MM.1S (cell line): ENCODE measurements at regions not wholly inside any gene's neighbourhood (a gene's known extent, or its start where the extent isn't known, plus 50 kb on each side); places are given as distances from the start of the nearest gene placed in this dataset.

ENCODE experiments used
- EZH2 ChIP-seq: fragments of 300-600 bp; sonication (generic); optimal IDR thresholded peaks from 2 replicates; pipeline ENCODE3; 2017; ENCODE audit warnings: low read depth, mild to moderate bottlenecking, antibody characterized with exemption, low read length, mixed read lengths
- EZH2phosphoT487 ChIP-seq: fragments of 300-600 bp; sonication (generic); IDR thresholded peaks from 2 replicates; pipeline ENCODE4 v1.6.1; 2018; ENCODE audit warnings: antibody characterized with exemption, low read length
- TF ChIP-seq, protein P1 (sequence below): fragments of 300-600 bp; sonication (generic); IDR thresholded peaks from 2 replicates; pipeline ENCODE4 v1.5.1; 2016; ENCODE audit warnings: antibody characterized with exemption, low read length, mixed read lengths

GRCh38 chr14:71175491-71175890, 268.2 kb downstream of the PCNX1 start:
- TF ChIP-seq, protein P1, sequence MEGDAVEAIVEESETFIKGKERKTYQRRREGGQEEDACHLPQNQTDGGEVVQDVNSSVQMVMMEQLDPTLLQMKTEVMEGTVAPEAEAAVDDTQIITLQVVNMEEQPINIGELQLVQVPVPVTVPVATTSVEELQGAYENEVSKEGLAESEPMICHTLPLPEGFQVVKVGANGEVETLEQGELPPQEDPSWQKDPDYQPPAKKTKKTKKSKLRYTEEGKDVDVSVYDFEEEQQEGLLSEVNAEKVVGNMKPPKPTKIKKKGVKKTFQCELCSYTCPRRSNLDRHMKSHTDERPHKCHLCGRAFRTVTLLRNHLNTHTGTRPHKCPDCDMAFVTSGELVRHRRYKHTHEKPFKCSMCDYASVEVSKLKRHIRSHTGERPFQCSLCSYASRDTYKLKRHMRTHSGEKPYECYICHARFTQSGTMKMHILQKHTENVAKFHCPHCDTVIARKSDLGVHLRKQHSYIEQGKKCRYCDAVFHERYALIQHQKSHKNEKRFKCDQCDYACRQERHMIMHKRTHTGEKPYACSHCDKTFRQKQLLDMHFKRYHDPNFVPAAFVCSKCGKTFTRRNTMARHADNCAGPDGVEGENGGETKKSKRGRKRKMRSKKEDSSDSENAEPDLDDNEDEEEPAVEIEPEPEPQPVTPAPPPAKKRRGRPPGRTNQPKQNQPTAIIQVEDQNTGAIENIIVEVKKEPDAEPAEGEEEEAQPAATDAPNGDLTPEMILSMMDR = no peak
- TF ChIP-seq EZH2phosphoT487 (no peak), EZH2 (no peak)
